WTC11 (cell line): ENCODE measurements at regions not wholly inside any gene's neighbourhood (a gene's known extent, or its start where the extent isn't known, plus 50 kb on each side); places are given as distances from the start of the nearest gene placed in this dataset.

Experiments
- ATAC-seq: fragments of 200-7000 bp; cut with Tn5 transposase; 2 replicates; pipeline ENCODE4 v1.10.0; 2021; ENCODE audit warnings: mild to moderate bottlenecking, moderate library complexity
- CTCF ChIA-PET: fragments of 300-600 bp; sonication (Branson Sonifier 250); formaldehyde crosslinking; loops from one replicate; lab custom pipeline; 2021; ENCODE audit warnings: antibody characterized with exemption; lab: Charles Lee
- POLR2A ChIA-PET: fragments of 350-600 bp; sonication (Branson Sonifier 250); formaldehyde crosslinking; loops from one replicate; lab custom pipeline; 2021; ENCODE audit warnings: antibody characterized with exemption; lab: Charles Lee
- DNase-seq: peaks from one replicate; pipeline ENCODE4 v3.0.0; 2021; ENCODE audit warnings: low spot score
- H3K27ac Mint-ChIP-seq: 2 replicates; pipeline ENCODE4 v1.8.0; 2021; ENCODE audit warnings: mixed read lengths
- H3K27me3 Mint-ChIP-seq: 2 replicates; pipeline ENCODE4 v1.8.0; 2021; ENCODE audit warnings: low read depth, mild to moderate bottlenecking, moderate library complexity, mixed read lengths
- H3K36me3 Mint-ChIP-seq: 2 replicates; pipeline ENCODE4 v1.8.0; 2021; ENCODE audit warnings: mixed read lengths
- H3K4me1 Mint-ChIP-seq: 2 replicates; pipeline ENCODE4 v1.8.0; 2022; ENCODE audit warnings: mixed read lengths
- H3K4me3 Mint-ChIP-seq: 2 replicates; pipeline ENCODE4 v1.8.0; 2021; ENCODE audit warnings: mild to moderate bottlenecking, moderate library complexity, mixed read lengths
- H3K9me3 Mint-ChIP-seq: 2 replicates; pipeline ENCODE4 v1.8.0; 2021; ENCODE audit warnings: mixed read lengths
- AR ChIP-seq: fragments of 250-450 bp; sonication (Bioruptor Pico); IDR thresholded peaks from 2 replicates; pipeline ENCODE4 v1.9.0; 2021; ENCODE audit warnings: mild to moderate bottlenecking
- ATF6 ChIP-seq: sonication (generic); formaldehyde crosslinking; IDR thresholded peaks from 2 replicates; pipeline ENCODE4 v1.8.1; 2023; ENCODE audit warnings: mild to moderate bottlenecking, missing genetic modification reagents
- ERG ChIP-seq: fragments of 250-450 bp; sonication (Bioruptor Pico); IDR thresholded peaks from 2 replicates; pipeline ENCODE4 v1.8.0; 2021; ENCODE audit warnings: mild to moderate bottlenecking
- ESRRA ChIP-seq: sonication (generic); formaldehyde crosslinking; IDR thresholded peaks from 2 replicates; pipeline ENCODE4 v1.8.1; 2022; ENCODE audit warnings: mild to moderate bottlenecking, missing genetic modification reagents, borderline replicate concordance
- GRHL2 ChIP-seq: fragments of 250-450 bp; sonication (Bioruptor Pico); IDR thresholded peaks from 2 replicates; pipeline ENCODE4 v1.8.0; 2022; ENCODE audit warnings: mild to moderate bottlenecking, moderate library complexity; ENCODE audit not compliant: insufficient replicate concordance, severe bottlenecking
- IRF1 ChIP-seq: sonication (generic); formaldehyde crosslinking; IDR thresholded peaks from 2 replicates; pipeline ENCODE4 v1.8.0; 2023; ENCODE audit warnings: missing genetic modification reagents
- JAZF1 ChIP-seq: fragments of 250-450 bp; sonication (Bioruptor Pico); IDR thresholded peaks from 2 replicates; pipeline ENCODE4 v1.9.0; 2021; ENCODE audit warnings: moderate library complexity, mild to moderate bottlenecking, inconsistent platforms
- NFE2L1 ChIP-seq: sonication (generic); formaldehyde crosslinking; IDR thresholded peaks from 2 replicates; pipeline ENCODE4 v1.8.1; 2023; ENCODE audit warnings: missing genetic modification reagents
- NFYB ChIP-seq: sonication (generic); formaldehyde crosslinking; conservative IDR thresholded peaks from 2 replicates; pipeline ENCODE4 v1.8.0; 2022; ENCODE audit warnings: low read depth, missing genetic modification reagents
- PRDM15 ChIP-seq: sonication (generic); formaldehyde crosslinking; IDR thresholded peaks from 2 replicates; pipeline ENCODE4 v1.8.0; 2022; ENCODE audit warnings: missing genetic modification reagents
- PRRX2 ChIP-seq: fragments of 250-450 bp; sonication (Bioruptor Pico); IDR thresholded peaks from 2 replicates; pipeline ENCODE4 v1.8.0; 2021; ENCODE audit warnings: mild to moderate bottlenecking
- USF1 ChIP-seq: sonication (generic); formaldehyde crosslinking; IDR thresholded peaks from 2 replicates; pipeline ENCODE4 v1.8.0; 2022; ENCODE audit warnings: mild to moderate bottlenecking, missing genetic modification reagents
- ZBTB21 ChIP-seq: sonication (generic); formaldehyde crosslinking; IDR thresholded peaks from 2 replicates; pipeline ENCODE4 v1.8.1; 2023; ENCODE audit warnings: mild to moderate bottlenecking, missing genetic modification reagents, borderline replicate concordance
- ZNF232 ChIP-seq: sonication (generic); formaldehyde crosslinking; IDR thresholded peaks from 2 replicates; pipeline ENCODE4 v1.8.0; 2022; ENCODE audit warnings: mild to moderate bottlenecking, missing genetic modification reagents
- ZNF671 ChIP-seq: fragments of 250-450 bp; sonication (Bioruptor Pico); IDR thresholded peaks from 2 replicates; pipeline ENCODE4 v1.8.0; 2021; ENCODE audit warnings: mild to moderate bottlenecking
- TF ChIP-seq, protein P1 (sequence below): sonication (generic); formaldehyde crosslinking; IDR thresholded peaks from 2 replicates; pipeline ENCODE4 v1.8.0; 2023; ENCODE audit warnings: missing genetic modification reagents, mild to moderate bottlenecking, borderline replicate concordance

DNA sequence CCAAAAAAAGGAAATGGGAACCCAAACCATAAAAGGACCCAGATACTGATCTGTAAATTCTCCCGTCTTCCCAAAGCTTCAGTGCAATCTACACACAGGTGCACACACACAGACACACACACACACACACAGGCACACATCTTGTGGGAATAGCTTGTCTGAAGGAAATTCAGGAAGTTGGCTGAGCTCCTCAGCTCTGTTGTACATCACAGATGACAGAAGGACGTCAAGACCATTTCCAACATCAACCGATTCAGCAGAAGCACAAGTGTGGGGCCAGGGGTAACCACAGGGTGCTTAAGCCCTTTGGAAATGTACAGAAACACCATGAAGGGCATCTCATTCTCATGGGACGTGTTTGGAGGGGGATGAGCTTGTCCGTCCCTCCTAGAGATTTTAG is 498.1 kb upstream of the PSMD7 start:
- no peak for TF ChIP-seq ERG (CRISPR knock-in tag)
- no peak for TF ChIP-seq GRHL2 (CRISPR knock-in tag)
- no peak for TF ChIP-seq PRDM15
- no peak for TF ChIP-seq AR
- no peak for TF ChIP-seq NFYB (CRISPR knock-in tag)
- no peak for TF ChIP-seq JAZF1 (CRISPR knock-in tag)
- no peak for TF ChIP-seq ZNF671 (CRISPR knock-in tag)
- TF ChIP-seq, protein P1, sequence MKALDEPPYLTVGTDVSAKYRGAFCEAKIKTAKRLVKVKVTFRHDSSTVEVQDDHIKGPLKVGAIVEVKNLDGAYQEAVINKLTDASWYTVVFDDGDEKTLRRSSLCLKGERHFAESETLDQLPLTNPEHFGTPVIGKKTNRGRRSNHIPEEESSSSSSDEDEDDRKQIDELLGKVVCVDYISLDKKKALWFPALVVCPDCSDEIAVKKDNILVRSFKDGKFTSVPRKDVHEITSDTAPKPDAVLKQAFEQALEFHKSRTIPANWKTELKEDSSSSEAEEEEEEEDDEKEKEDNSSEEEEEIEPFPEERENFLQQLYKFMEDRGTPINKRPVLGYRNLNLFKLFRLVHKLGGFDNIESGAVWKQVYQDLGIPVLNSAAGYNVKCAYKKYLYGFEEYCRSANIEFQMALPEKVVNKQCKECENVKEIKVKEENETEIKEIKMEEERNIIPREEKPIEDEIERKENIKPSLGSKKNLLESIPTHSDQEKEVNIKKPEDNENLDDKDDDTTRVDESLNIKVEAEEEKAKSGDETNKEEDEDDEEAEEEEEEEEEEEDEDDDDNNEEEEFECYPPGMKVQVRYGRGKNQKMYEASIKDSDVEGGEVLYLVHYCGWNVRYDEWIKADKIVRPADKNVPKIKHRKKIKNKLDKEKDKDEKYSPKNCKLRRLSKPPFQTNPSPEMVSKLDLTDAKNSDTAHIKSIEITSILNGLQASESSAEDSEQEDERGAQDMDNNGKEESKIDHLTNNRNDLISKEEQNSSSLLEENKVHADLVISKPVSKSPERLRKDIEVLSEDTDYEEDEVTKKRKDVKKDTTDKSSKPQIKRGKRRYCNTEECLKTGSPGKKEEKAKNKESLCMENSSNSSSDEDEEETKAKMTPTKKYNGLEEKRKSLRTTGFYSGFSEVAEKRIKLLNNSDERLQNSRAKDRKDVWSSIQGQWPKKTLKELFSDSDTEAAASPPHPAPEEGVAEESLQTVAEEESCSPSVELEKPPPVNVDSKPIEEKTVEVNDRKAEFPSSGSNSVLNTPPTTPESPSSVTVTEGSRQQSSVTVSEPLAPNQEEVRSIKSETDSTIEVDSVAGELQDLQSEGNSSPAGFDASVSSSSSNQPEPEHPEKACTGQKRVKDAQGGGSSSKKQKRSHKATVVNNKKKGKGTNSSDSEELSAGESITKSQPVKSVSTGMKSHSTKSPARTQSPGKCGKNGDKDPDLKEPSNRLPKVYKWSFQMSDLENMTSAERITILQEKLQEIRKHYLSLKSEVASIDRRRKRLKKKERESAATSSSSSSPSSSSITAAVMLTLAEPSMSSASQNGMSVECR (CRISPR knock-in tag), result no peak
- TF ChIP-seq ZBTB21 (CRISPR knock-in tag), result no peak
- no peak for TF ChIP-seq ATF6
- TF ChIP-seq, all 79 proteins: peak for 0
- H3K27ac Mint-ChIP-seq, result no peak overlapping the region
- no peaks in the 10 kb centered on the region for H3K9me3 Mint-ChIP-seq
- ChIA-PET POLR2A (no interaction called here), CTCF (no interaction called here)
- DNase-seq, result no peak
- no peaks in the 10 kb centered on the region for H3K27me3 Mint-ChIP-seq
- no peaks in the 10 kb centered on the region for H3K36me3 Mint-ChIP-seq
- no peak overlapping the region for H3K4me3 Mint-ChIP-seq
- ATAC-seq, result no peak
- H3K4me1 Mint-ChIP-seq, result peaks cover 6% of the 10 kb centered on the region

DNA sequence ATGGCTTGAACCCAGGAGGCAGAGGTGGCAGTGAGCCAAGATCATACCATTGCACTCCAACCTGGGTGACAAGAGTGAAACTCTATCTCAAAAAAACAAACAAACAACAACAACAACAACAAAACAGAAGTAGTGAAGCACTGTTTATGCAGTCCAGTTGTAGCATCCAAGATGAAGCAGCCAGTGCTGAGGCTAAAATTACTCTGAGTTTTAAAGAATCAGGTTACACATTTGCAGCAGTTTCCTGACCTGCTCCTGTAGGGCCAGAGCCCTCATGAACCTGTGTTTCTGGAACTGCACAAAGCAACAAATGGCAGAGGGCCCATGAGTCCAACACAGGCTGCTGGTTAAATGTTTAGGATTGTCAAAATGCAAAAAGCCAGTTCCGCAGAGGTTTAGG is 499.5 kb upstream of the PSMD7 start:
- no peak overlapping the region for H3K27ac Mint-ChIP-seq
- H3K4me1 Mint-ChIP-seq, result peaks cover 8% of the 10 kb centered on the region
- no peaks in the 10 kb centered on the region for H3K27me3 Mint-ChIP-seq
- CTCF ChIA-PET, result interaction anchor here (1.0 kb wide), 1 partner anchor 15 kb away, joined by 3 read pairs; no protein-coding TSS in a partner anchor
- DNase-seq, result no peak
- H3K9me3 Mint-ChIP-seq, result no peaks in the 10 kb centered on the region
- no peak for ATAC-seq
- no peaks in the 10 kb centered on the region for H3K36me3 Mint-ChIP-seq
- H3K4me3 Mint-ChIP-seq, result no peak overlapping the region
- POLR2A ChIA-PET, result no interaction called here
- TF ChIP-seq PRRX2 (CRISPR knock-in tag), result no peak
- no peak for TF ChIP-seq ESRRA (CRISPR knock-in tag)
- TF ChIP-seq NFE2L1 (CRISPR knock-in tag), result no peak
- no peak for TF ChIP-seq USF1 (CRISPR knock-in tag)
- TF ChIP-seq IRF1 (CRISPR knock-in tag), result no peak
- no peak for TF ChIP-seq ZNF232 (CRISPR knock-in tag)
- TF ChIP-seq, all 79 proteins: peak for 0
